GM19043 (cell line): ENCODE measurements at regions not wholly inside any gene's neighbourhood (a gene's known extent, or its start where the extent isn't known, plus 50 kb on each side); places are given as distances from the start of the nearest gene placed in this dataset.
"Not testable (repeated sequence)": the region's sequence is repeated elsewhere in the genome, so short reads cannot be mapped to it uniquely, and the experiment has no call there.

Source experiments
- ATAC-seq: cut with Tn5 transposase; IDR thresholded peaks from one replicate; pipeline ENCODE4 v1.9.1; 2021; ENCODE audit warnings: low read depth; ENCODE audit not compliant: unreplicated experiment

- ATAC-seq = not testable (repeated sequence)
These were observed 80.1 kb upstream of the TMEM170B start for GRCh38 chr6:11457422-11457821.

- not testable (repeated sequence) for ATAC-seq
These were observed 85.4 kb upstream of the TMEM170B start for GRCh38 chr6:11452106-11452505.

GRCh38 chr6:11450037-11450436 is 87.5 kb upstream of the TMEM170B start:
- ATAC-seq = no peak

GRCh38 chr6:11449408-11449807 is 88.1 kb upstream of the TMEM170B start:
- ATAC-seq = no peak

- no peak for ATAC-seq
These were observed 89.5 kb upstream of the TMEM170B start for GRCh38 chr6:11448038-11448437.

- ATAC-seq = no peak
These were observed 90.3 kb upstream of the TMEM170B start for GRCh38 chr6:11447265-11447664.

- ATAC-seq = no peak
These were observed 92.4 kb upstream of the TMEM170B start for GRCh38 chr6:11445146-11445545.

GRCh38 chr6:11443125-11443524 is 94.4 kb upstream of the TMEM170B start:
- not testable (repeated sequence) for ATAC-seq

GRCh38 chr6:11442495-11442894 is 95.1 kb upstream of the TMEM170B start:
- no peak for ATAC-seq

GRCh38 chr6:11439876-11440275 is 97.7 kb upstream of the TMEM170B start:
- ATAC-seq = no peak

GRCh38 chr6:11439017-11439420 is 98.5 kb upstream of the TMEM170B start:
- no peak for ATAC-seq

GRCh38 chr6:11437824-11438459 is 99.6 kb upstream of the TMEM170B start:
- no peak for ATAC-seq

- ATAC-seq = no peak
These were observed 100.9 kb upstream of the TMEM170B start for GRCh38 chr6:11436508-11437096.

- no peak for ATAC-seq
These were observed 102.8 kb upstream of the TMEM170B start for GRCh38 chr6:11434565-11435326.

- no peak for ATAC-seq
These were observed 103.7 kb upstream of the TMEM170B start for GRCh38 chr6:11433860-11434259.

- no peak for ATAC-seq
These were observed 104.7 kb upstream of the TMEM170B start for GRCh38 chr6:11432713-11433450.

GRCh38 chr6:11432091-11432490 is 105.5 kb upstream of the TMEM170B start:
- ATAC-seq = no peak

- ATAC-seq = no peak
These were observed 106.1 kb upstream of the TMEM170B start for GRCh38 chr6:11431455-11431937.

- no peak for ATAC-seq
These were observed 107.5 kb upstream of the TMEM170B start for GRCh38 chr6:11430036-11430435.

- no peak for ATAC-seq
These were observed 108.0 kb upstream of the TMEM170B start for GRCh38 chr6:11429577-11429976.

GRCh38 chr6:11428895-11429294 is 108.7 kb upstream of the TMEM170B start:
- peak; percentile 53 for ATAC-seq
